Endodermal cell (in vitro differentiated cells): ENCODE measurements at regions not wholly inside any gene's neighbourhood (a gene's known extent, or its start where the extent isn't known, plus 50 kb on each side); places are given as distances from the start of the nearest gene placed in this dataset.

Experiments used
- DNase-seq: peaks from one replicate; pipeline ENCODE4 v3.0.0-alpha.2; 2017
- H3K27ac ChIP-seq: 2 replicates; pipeline ENCODE4 v1.5.1; 2013; ENCODE audit warnings: mild to moderate bottlenecking, low read depth, low read length, moderate library complexity
- H3K27me3 ChIP-seq: 2 replicates; pipeline ENCODE4 v1.6.1; 2013; ENCODE audit warnings: mild to moderate bottlenecking, low read length, moderate library complexity; ENCODE audit not compliant: insufficient read depth, control insufficient read depth, poor library complexity, severe bottlenecking
- H3K36me3 ChIP-seq: 2 replicates; pipeline ENCODE4 v1.7.0; 2013; ENCODE audit warnings: mild to moderate bottlenecking, low read length, moderate library complexity; ENCODE audit not compliant: control insufficient read depth, insufficient read depth
- H3K4me1 ChIP-seq: one replicate; pipeline ENCODE4 v1.7.0; 2013; ENCODE audit warnings: low read length; ENCODE audit not compliant: control insufficient read depth, insufficient read depth
- H3K4me3 ChIP-seq: 2 replicates; pipeline ENCODE4 v1.5.1; 2013; ENCODE audit warnings: mild to moderate bottlenecking, low read length, moderate library complexity
- H3K9ac ChIP-seq: 2 replicates; pipeline ENCODE4 v1.6.1; 2013; ENCODE audit warnings: mild to moderate bottlenecking, low read length, moderate library complexity; ENCODE audit not compliant: poor library complexity, severe bottlenecking; ENCODE audit errors: extremely low read depth
- H3K9me3 ChIP-seq: 2 replicates; pipeline ENCODE4 v1.6.1; 2013; ENCODE audit warnings: mild to moderate bottlenecking, low read length, moderate library complexity; ENCODE audit not compliant: control insufficient read depth
- H3K27ac Mint-ChIP-seq: 2 replicates; pipeline ENCODE4 v1.8.0; 2020; ENCODE audit warnings: mixed read lengths
- H3K27me3 Mint-ChIP-seq: 2 replicates; pipeline ENCODE4 v1.8.0; 2021; ENCODE audit warnings: mild to moderate bottlenecking, mixed read lengths; ENCODE audit not compliant: insufficient read depth
- H3K36me3 Mint-ChIP-seq: 2 replicates; pipeline ENCODE4 v1.8.0; 2020; ENCODE audit warnings: low read depth, mixed read lengths
- H3K4me1 Mint-ChIP-seq: 2 replicates; pipeline ENCODE4 v1.8.0; 2020; ENCODE audit warnings: mixed read lengths
- H3K4me3 Mint-ChIP-seq: 2 replicates; pipeline ENCODE4 v1.8.0; 2020; ENCODE audit warnings: mild to moderate bottlenecking, moderate library complexity, mixed read lengths
- H3K9me3 Mint-ChIP-seq: 2 replicates; pipeline ENCODE4 v1.8.0; 2020; ENCODE audit warnings: mild to moderate bottlenecking, mixed read lengths
- WGBS, 2 experiments: methylation state at CpG; one replicate each; pipeline versions ENCODE4 v1.1.5 to v1.1.7; 2013; ENCODE audit warnings: missing lambda C conversion rate in 2 of 2, mixed read lengths in 1 of 2; ENCODE audit not compliant: insufficient coverage in 1 of 2, insufficient read length in 1 of 2; 5-methylcytosine and 5-hydroxymethylcytosine counted together
- TF ChIP-seq, protein P1 (sequence below): fragments of 200-600 bp; sonication (generic); conservative IDR thresholded peaks from 2 replicates; pipeline ENCODE4 v1.5.0; 2021; ENCODE audit warnings: antibody characterized with exemption, mild to moderate bottlenecking

DNA sequence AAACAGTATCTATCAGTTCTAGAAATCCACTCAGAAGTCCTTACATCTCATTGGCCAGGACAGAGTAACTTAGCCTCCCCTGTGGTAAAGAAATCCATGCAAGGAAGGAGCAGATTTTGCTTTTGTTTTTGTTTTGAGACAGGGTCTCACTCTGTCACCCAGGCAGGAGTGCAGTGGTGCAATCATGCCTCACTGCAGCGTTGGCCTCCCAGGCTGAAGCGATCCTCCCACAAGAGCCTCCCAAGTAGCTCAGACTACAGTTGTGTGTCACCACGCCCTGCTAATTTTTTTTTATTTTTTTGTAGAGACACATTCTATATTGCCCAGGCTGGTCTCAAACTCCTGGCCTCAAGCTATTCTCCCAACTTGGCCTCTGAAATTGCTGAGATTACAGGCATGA, 185.1 kb downstream of the NRP2 start:
- no peaks in the 10 kb centered on the region for H3K36me3 Mint-ChIP-seq
- Histone ChIP-seq H3K9ac (no peak overlapping the region), H3K27me3 (no peaks in the 10 kb centered on the region), H3K4me1 (no peaks in the 10 kb centered on the region), H3K27ac (no peak overlapping the region), H3K36me3 (no peaks in the 10 kb centered on the region), H3K9me3 (no peaks in the 10 kb centered on the region), H3K4me3 (no peak overlapping the region)
- no peaks in the 10 kb centered on the region for H3K27me3 Mint-ChIP-seq
- H3K27ac Mint-ChIP-seq, result no peak overlapping the region
- DNase-seq, result no peak
- TF ChIP-seq, protein P1, sequence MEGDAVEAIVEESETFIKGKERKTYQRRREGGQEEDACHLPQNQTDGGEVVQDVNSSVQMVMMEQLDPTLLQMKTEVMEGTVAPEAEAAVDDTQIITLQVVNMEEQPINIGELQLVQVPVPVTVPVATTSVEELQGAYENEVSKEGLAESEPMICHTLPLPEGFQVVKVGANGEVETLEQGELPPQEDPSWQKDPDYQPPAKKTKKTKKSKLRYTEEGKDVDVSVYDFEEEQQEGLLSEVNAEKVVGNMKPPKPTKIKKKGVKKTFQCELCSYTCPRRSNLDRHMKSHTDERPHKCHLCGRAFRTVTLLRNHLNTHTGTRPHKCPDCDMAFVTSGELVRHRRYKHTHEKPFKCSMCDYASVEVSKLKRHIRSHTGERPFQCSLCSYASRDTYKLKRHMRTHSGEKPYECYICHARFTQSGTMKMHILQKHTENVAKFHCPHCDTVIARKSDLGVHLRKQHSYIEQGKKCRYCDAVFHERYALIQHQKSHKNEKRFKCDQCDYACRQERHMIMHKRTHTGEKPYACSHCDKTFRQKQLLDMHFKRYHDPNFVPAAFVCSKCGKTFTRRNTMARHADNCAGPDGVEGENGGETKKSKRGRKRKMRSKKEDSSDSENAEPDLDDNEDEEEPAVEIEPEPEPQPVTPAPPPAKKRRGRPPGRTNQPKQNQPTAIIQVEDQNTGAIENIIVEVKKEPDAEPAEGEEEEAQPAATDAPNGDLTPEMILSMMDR, result no peak
- no peaks in the 10 kb centered on the region for H3K9me3 Mint-ChIP-seq
- H3K4me3 Mint-ChIP-seq, result no peak overlapping the region
- WGBS, 2 experiments, result 88 to 100% methylated on average over 3 of the region's 3 CpGs
- no peaks in the 10 kb centered on the region for H3K4me1 Mint-ChIP-seq

GRCh38 chr2:205865905-205866441, 183.7 kb downstream of the NRP2 start:
- H3K4me1 Mint-ChIP-seq, result no peaks in the 10 kb centered on the region
- Histone ChIP-seq H3K9ac (no peak overlapping the region), H3K4me1 (no peaks in the 10 kb centered on the region), H3K4me3 (no peak overlapping the region), H3K27me3 (no peaks in the 10 kb centered on the region), H3K36me3 (no peaks in the 10 kb centered on the region), H3K9me3 (no peaks in the 10 kb centered on the region), H3K27ac (no peak overlapping the region)
- DNase-seq, result no peak
- no peak overlapping the region for H3K4me3 Mint-ChIP-seq
- no peak overlapping the region for H3K27ac Mint-ChIP-seq
- H3K27me3 Mint-ChIP-seq, result no peaks in the 10 kb centered on the region
- TF ChIP-seq, protein P1, result no peak
- H3K9me3 Mint-ChIP-seq, result no peaks in the 10 kb centered on the region
- WGBS, 2 experiments, result 85 to 96% methylated on average over 5 to 7 of the region's 7 CpGs
- H3K36me3 Mint-ChIP-seq, result no peaks in the 10 kb centered on the region

GRCh38 chr2:205865056-205865455, 182.8 kb downstream of the NRP2 start:
- no peaks in the 10 kb centered on the region for H3K36me3 Mint-ChIP-seq
- no peaks in the 10 kb centered on the region for H3K4me1 ChIP-seq
- H3K9me3 Mint-ChIP-seq, result no peaks in the 10 kb centered on the region
- H3K9me3 ChIP-seq, result no peaks in the 10 kb centered on the region
- H3K4me3 Mint-ChIP-seq, result no peak overlapping the region
- H3K27ac Mint-ChIP-seq, result no peak overlapping the region
- H3K4me1 Mint-ChIP-seq, result no peaks in the 10 kb centered on the region
- no peak overlapping the region for H3K4me3 ChIP-seq
- H3K36me3 ChIP-seq, result no peaks in the 10 kb centered on the region
- WGBS, 2 experiments, result 93 to 94% methylated on average over 2 to 3 of the region's 3 CpGs
- no peaks in the 10 kb centered on the region for H3K27me3 ChIP-seq
- DNase-seq, result no peak
- TF ChIP-seq, protein P1, result no peak
- H3K27ac ChIP-seq, result no peak overlapping the region
- no peak overlapping the region for H3K9ac ChIP-seq
- H3K27me3 Mint-ChIP-seq, result no peaks in the 10 kb centered on the region
